HG03060 (cell line): ENCODE measurements at regions not wholly inside any gene's neighbourhood (a gene's known extent, or its start where the extent isn't known, plus 50 kb on each side); places are given as distances from the start of the nearest gene placed in this dataset.
"Not testable (repeated sequence)": the region's sequence is repeated elsewhere in the genome, so short reads cannot be mapped to it uniquely, and the experiment has no call there.

Experiments used
- ATAC-seq: cut with Tn5 transposase; IDR thresholded peaks from one replicate; pipeline ENCODE4 v1.9.1; 2021; ENCODE audit warnings: low read depth, moderate number of reproducible peaks; ENCODE audit not compliant: unreplicated experiment

GRCh38 chr15:62362144-62362543 lies 197.1 kb upstream of the C2CD4B start:
- no peak for ATAC-seq

GRCh38 chr15:62362608-62363007 lies 197.5 kb upstream of the C2CD4B start:
- no peak for ATAC-seq

- ATAC-seq: no peak
These were observed 198.8 kb upstream of the C2CD4B start for GRCh38 chr15:62363913-62364312.

- no peak for ATAC-seq
These were observed 200.8 kb upstream of the C2CD4B start for GRCh38 chr15:62365795-62366442.

- no peak for ATAC-seq
These were observed 204.4 kb upstream of the C2CD4B start for GRCh38 chr15:62369454-62369853.

GRCh38 chr15:62371683-62372082 lies 206.6 kb upstream of the C2CD4B start:
- ATAC-seq: not testable (repeated sequence)

GRCh38 chr15:62377736-62378480 lies 212.8 kb upstream of the C2CD4B start:
- ATAC-seq: no peak

GRCh38 chr15:62378772-62379498 lies 213.8 kb upstream of the C2CD4B start:
- ATAC-seq: no peak

GRCh38 chr15:62380011-62380410 lies 214.9 kb upstream of the C2CD4B start:
- no peak for ATAC-seq

- ATAC-seq: no peak
These were observed 217.0 kb upstream of the C2CD4B start for GRCh38 chr15:62382046-62382445.

- peak; percentile 42 for ATAC-seq
These were observed 225.1 kb upstream of the C2CD4B start, which contains the start of gene TLN2 for GRCh38 chr15:62389885-62390790. TLN2 (plus strand) TSS chr15:62390550.

GRCh38 chr15:62390791-62391640 lies 225.9 kb upstream of the C2CD4B start:
- ATAC-seq: no peak

GRCh38 chr15:62391641-62392262 lies 226.7 kb upstream of the C2CD4B start:
- no peak for ATAC-seq

- no peak for ATAC-seq
These were observed 227.3 kb upstream of the C2CD4B start for GRCh38 chr15:62392376-62392775.

GRCh38 chr15:62393196-62393595 lies 228.1 kb upstream of the C2CD4B start:
- no peak for ATAC-seq

GRCh38 chr15:62394079-62394478 lies 229.0 kb upstream of the C2CD4B start:
- no peak for ATAC-seq

GRCh38 chr15:62400778-62401177 lies 235.7 kb upstream of the C2CD4B start:
- no peak for ATAC-seq

GRCh38 chr15:62402687-62403086 lies 237.6 kb upstream of the C2CD4B start:
- ATAC-seq: no peak

- ATAC-seq: no peak
These were observed 238.2 kb upstream of the C2CD4B start for GRCh38 chr15:62403164-62403809.
